SU-DHL-6 (cell line): ENCODE measurements at regions not wholly inside any gene's neighbourhood (a gene's known extent, or its start where the extent isn't known, plus 50 kb on each side); places are given as distances from the start of the nearest gene placed in this dataset.

ENCODE experiments used
- EZH2phosphoT487 ChIP-seq: fragments of 200-600 bp; sonication (generic), shearing (Covaris generic); conservative IDR thresholded peaks from 2 replicates; pipeline ENCODE4 v1.6.1; 2018; ENCODE audit warnings: mild to moderate bottlenecking, antibody characterized with exemption, low read length, moderate library complexity, mixed read lengths
- TF ChIP-seq, protein P1 (sequence below): fragments of 200-600 bp; sonication (generic); IDR thresholded peaks from one replicate; pipeline ENCODE4 v1.5.1; 2017; ENCODE audit warnings: antibody characterized with exemption, mild to moderate bottlenecking, low read length, moderate library complexity; ENCODE audit not compliant: insufficient read depth, poor library complexity, severe bottlenecking

- TF ChIP-seq, protein P1, sequence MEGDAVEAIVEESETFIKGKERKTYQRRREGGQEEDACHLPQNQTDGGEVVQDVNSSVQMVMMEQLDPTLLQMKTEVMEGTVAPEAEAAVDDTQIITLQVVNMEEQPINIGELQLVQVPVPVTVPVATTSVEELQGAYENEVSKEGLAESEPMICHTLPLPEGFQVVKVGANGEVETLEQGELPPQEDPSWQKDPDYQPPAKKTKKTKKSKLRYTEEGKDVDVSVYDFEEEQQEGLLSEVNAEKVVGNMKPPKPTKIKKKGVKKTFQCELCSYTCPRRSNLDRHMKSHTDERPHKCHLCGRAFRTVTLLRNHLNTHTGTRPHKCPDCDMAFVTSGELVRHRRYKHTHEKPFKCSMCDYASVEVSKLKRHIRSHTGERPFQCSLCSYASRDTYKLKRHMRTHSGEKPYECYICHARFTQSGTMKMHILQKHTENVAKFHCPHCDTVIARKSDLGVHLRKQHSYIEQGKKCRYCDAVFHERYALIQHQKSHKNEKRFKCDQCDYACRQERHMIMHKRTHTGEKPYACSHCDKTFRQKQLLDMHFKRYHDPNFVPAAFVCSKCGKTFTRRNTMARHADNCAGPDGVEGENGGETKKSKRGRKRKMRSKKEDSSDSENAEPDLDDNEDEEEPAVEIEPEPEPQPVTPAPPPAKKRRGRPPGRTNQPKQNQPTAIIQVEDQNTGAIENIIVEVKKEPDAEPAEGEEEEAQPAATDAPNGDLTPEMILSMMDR = no peak
- TF ChIP-seq EZH2phosphoT487 = no peak
Observed at GRCh38 chr2:147657086-147658000, 187.5 kb upstream of the ACVR2A start.
